SKM-1 treated with dmso at 0.1 percent for 144 hours (cell line): ENCODE measurements at regions not wholly inside any gene's neighbourhood (a gene's known extent, or its start where the extent isn't known, plus 50 kb on each side); places are given as distances from the start of the nearest gene placed in this dataset.
"Not testable (repeated sequence)": the region's sequence is repeated elsewhere in the genome, so short reads cannot be mapped to it uniquely, and the experiment has no call there.

Experiments
- DNase-seq: peaks from one replicate; lab custom pipeline; 2025; ENCODE audit not compliant: unreplicated experiment; lab: John Stamatoyannopoulos, UW

DNA sequence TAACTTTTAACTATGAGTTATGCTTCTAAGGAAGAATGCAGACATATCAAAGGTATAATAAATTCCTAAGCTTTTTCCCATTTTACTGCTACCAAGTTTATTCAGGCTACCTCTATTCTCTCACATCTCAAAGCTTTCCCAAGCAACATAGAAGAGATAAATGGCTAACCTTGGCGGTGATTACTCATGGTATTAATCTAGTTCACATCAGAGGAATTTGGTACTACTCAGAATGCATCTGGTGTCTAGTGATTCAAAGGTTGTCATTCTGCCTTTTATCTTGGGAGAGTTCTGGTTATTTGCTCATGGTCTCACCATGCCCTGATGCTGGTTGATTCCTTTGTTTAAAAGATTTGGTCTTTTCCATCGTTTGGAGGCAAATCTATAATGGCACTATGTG, 182.7 kb downstream of the TAF11L14 start:
- DNase-seq = no peak

DNA sequence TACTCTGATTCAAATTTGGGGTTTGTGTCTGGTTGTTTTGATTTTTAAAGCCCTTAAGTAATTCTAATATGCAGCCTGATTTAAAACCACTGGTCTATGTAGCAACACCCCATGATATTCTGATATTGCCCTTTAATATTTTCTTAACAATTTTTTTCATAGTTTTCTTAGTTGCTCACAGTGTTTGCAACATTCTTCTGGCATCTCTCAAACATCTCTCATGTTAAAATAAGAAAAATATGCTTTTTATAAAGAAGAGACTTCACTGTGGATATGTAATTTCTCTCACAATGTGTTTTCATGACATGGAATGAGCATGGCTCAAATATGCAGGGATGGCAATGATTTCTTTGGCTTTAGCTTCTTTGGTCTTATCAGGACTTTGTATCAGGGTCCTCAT, 183.7 kb downstream of the TAF11L14 start:
- no peak for DNase-seq

DNA sequence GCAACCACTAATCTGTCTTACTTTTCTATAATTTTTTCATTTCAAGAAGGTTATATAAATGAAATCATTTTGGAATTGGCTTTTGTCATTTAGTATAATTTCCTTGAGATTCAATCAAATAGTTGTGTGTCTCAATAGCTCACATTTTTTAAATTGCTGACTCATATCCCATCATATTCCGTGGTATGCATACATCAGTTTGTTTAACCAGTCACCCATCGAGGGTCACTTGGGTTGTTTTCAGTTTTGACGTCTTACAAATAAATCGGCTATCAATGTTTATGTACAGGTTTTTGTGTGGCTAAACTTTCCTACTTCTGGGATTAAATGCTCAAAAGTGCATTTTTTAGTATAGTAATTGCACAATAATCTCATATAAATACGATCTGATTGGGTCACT, 185.5 kb downstream of the TAF11L14 start:
- no peak for DNase-seq

DNA sequence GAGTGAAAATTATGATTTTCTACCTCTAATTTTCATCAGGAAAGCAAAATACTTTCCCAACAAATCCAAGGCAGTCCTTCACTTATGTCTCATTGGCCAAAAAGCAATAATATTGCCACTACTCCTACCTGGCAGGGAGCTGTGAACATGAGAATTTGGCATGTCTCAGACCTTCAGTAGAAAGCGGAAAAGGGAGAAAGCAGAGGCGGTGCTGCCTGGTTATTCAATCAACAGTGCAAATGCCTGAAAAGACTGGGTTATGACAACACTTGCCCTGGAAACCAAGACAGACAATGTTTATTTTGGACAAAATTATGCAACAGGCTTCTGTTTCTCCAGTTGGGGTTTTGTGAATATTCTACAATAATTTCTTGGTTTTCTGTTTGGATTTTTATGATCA, 194.4 kb downstream of the TAF11L14 start:
- no peak for DNase-seq

DNA sequence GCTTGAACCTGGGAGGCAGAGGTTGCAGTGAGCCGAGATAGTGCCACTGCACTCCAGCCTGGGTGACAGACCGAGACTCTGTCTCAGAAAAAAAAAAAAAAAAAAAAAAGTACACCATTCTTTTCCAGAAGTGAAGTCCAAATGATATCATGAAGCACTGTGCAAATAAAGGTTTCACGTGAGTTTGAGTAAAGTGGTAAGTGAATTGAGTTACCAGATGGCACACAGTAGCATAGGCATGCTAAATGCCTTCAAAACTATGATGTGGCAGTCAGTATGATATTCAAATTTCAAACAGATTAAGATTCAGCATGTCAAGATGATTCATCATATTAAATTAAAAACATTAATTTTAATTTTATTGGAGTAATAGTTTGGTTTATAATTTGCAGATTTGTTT, 195.2 kb downstream of the TAF11L14 start:
- DNase-seq = no peak

DNA sequence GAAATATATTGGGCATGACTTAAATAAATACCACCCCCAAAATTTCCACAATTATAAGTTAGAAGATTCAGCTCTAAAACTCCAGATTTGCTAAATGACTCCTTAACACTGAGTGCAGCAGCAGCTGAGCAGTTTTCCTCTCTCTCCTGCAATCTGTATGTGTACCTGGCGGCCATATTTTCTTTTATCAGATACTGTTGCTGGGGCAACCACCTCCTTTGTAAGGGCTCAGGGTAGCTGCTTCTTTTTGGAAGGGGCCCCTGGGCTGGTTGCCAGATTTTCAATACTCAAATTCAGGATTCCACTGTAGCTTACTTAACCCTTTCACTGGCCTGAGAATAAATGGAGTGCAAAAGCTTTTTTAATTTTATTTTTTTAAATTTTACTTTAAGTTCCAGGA, 197.0 kb downstream of the TAF11L14 start:
- no peak for DNase-seq

DNA sequence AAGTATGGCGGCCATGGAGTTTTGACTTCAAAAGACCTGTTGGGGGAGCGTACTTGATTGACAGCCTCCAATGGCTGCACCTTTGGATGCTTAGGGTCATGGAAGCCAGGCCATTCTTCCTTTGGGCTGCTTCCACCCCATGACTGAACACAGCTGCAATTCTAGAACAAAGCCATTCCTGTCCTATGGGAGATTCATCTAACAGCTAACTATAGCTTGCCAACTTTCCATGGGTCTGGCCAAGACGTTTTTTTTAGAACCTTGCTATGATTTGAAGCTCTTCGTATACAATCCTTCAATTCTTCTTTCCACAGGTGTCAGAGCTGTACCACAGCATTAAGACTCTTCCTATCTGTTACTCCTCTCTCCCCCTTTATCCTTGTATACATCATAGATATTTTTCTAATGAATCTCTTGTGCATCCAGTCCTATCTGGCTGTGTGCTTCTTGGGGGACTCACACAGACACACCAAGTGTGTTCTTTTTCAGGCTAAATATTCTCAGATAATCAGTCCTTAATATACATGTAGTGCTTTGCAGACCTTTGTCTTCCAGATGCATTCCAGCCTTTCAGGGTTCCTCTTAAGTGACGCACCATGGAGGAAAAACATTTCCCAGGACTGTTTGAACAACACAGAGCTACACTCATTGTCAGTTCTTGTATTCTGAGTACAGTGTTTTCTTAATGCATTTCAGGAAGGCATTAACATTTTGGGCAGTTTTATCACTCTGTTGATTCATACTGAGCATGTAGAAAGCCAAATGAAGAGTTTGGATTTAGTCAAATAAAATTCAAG, 198.9 kb downstream of the TAF11L14 start:
- DNase-seq = no peak

DNA sequence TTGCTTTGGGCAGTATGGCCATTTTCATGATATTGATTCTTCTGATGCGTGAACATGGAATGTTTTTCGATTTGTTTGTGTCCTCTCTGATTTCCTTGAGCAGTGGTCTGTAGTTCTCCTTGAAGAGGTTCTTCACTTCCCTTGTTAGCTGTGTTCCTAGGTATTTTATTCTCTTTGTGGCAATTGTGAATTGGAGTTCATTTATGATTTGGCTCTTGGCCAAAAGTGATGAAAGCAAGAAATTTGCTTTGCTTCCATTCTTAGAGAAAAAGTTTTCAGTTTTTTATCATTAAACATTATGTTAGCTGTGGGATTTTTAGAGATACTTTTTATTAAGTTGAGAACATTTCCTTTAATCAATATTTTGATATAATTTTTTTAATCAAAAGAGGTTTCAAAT, 203.5 kb downstream of the TAF11L14 start:
- DNase-seq = no peak

DNA sequence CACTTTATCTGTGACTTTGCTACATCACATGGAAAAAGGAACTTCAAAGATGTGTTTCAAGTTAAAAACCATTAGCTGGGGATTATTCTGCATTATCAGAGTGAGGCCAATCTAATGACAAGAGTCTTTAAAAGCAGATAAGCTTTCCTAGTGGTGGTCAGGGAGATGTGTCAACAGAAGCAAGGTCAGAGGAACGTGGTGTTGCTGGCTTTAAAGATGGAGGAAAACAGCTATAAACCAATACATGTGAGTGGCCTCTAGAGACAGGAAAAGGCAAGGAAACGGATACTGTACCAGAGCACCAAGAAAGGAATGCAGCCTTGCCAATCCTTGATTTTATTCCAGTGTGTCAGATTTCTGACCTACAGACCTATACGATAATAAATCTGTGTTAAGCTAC, 204.2 kb downstream of the TAF11L14 start:
- no peak for DNase-seq

DNA sequence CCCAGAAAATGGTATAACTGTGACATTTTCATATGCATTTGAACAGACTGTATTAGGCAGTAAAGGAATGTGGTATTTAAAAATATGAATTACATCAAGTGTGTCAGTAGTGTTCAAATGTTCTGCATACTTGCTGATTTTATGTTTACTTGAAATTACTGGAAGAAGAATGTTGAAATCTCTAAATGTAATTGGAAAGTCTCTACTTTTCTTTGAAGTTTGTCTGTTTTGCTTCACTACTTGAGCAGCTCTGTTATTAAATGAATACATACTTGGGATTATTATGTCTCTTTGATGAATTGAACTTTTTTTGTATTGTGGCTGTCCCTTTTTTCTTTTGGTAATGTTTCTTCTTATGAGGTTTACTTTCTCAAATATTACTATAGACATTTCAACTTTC, 205.6 kb downstream of the TAF11L14 start:
- DNase-seq = no peak

DNA sequence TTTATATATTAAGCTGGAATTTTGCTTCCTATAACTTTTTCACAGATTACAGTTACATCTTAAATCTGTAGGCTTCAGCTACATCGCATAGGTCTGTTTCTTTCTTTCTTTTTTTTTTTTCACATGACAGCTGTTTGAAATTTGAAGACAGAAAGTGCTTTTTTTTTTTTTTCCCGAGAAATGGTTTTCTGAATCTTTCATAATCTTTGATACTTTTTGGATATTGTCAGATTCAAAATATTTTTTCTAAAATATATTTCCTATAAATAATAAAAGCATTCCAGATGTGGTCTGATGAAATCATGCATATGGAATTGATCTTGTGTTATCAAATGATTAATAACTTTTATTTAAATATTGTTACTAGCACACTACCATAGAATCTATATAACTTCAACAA, 212.2 kb downstream of the TAF11L14 start:
- DNase-seq = no peak

DNA sequence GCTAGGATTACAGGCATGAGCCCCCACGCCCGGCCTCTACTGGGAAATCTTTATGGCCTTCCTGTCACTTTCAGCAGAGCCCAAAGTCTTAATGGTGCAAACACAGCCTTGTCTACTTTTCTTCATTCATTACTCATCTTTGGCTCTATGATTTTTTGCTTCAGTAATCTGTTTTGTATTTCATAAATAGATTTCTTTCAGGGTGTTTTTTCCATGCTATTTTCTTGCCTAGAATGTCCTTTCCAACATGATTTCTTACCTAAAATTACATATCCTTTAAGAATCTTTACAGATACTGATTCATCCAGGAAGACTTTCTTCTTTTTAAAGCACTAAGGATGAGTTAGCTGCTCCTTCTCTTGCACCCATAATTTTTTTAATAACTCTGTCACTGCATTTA, 213.0 kb downstream of the TAF11L14 start:
- no peak for DNase-seq

DNA sequence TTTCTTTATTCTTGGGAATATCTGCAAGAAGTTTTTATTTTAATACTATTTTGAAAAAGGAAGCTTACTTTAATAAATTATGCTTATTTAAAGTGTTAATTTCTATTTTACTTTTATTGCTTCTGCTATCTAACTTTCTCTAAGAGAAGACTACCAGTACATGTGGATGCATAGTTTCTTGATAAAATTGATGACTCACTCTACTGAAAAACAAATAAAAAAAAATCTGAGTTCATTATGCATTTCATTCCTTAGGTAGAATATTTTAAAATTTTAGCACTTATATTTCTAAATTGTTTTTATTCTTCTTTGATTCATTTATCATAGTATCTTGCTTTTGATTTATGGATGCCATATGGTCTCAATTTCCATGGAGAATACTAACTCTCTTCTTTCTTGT, 217.9 kb downstream of the TAF11L14 start:
- DNase-seq = no peak

DNA sequence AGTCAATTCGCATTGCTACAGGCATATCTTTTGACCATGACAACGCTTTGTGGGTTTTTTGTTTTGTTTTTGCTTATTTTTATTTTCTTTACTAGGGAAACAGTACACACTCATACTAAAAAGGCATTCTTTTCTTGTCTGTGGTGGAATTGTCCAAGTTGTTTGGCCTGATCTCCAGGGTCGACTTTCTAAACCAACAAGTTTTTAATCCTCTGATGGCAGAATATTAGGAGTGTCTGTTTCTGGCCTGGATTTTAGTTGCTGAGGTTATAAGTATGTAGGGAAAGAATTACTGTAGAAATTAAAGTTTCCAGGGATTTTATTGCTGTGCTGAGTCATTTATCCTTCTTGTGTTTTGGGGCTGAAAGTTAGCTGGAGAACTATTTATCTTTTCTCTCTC, 218.5 kb downstream of the TAF11L14 start:
- no peak for DNase-seq

DNA sequence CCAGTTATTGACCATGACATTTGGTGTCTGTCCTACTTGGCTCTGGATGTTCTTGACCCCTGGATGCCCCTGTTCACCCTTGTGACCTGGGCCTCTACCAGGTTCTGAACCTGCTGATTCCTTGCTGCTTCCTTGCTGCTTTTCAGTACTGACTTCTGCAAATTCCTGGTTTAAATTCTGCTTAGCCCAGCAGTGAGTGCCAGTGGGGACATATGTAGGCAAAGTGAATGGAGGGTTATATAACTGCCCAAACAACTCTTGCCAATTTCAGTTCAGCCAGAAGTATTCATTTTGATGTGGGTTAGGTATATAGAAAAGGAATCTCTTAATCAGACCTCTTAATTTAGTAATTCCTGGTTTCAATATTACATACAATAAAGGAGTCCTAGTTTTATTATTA, 220.6 kb downstream of the TAF11L14 start:
- no peak for DNase-seq

DNA sequence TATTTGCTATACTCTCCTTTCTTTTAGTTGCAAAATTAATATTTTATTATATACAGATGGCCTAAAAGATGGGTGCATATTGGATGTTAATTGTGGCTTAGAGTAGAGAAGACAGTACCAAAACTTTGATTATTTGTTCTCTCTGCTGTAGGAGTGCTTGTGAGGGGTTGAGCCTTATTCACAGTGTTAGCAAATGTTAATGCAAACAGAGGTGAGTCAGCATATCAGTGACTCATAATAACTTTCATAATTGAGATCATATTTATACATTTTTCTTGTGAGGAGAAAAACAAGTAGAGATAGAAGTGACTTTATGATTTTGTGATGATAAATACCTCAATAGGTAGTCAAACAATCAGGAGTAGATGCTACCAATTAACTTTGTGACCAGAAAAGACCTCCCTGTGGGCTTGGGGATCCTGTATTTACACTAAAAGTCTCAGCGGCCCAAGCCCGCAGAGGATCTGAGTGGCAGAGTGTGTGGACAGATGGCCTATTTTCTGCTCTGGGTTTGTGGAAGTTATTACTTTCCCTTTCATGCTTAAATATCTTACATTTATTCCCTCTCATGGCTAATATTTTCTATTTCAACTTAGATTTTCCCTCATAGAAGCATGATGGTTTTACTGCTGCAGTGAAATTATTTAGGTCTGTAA, 226.5 kb downstream of the TAF11L14 start:
- DNase-seq = no peak

DNA sequence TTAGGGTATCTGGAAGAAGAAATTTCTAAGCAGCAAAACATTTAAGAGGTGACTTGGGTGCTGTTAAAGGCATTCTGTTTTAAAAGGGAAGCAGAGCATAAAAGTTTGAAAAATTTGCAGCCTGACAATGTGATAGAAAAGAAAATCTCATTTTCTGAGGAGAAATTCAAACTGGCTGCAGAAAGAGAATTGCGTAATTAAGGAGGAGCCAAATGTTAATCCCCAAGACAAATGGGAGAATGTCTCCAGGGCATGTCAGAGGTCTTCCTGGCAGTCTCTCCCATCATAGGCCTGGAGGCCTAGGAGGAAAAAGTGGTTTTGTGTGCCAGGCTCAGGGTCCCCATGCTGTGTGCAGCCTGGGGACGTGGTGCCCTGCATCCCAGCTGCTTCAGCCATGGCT, 230.6 kb downstream of the TAF11L14 start:
- not testable (repeated sequence) for DNase-seq

DNA sequence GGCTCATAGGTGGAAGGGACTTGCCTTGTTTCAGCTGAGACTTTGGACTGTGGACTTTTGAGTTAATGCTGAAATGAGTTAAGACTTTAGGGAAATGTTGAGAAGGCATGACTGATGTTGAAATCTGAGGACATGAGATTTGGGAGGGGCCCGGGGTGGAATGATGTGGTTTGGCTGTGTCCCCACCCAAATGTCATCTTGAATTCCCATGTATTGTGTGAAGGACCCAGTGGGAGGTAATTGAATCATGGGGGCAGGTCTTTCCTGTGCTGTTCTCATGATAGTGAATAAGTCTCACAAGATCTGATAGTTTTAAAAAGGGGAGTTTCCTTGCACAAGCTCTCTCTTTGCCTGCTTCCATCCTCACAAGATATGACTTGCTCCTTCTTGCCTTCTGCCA, 231.7 kb downstream of the TAF11L14 start:
- DNase-seq = not testable (repeated sequence)

DNA sequence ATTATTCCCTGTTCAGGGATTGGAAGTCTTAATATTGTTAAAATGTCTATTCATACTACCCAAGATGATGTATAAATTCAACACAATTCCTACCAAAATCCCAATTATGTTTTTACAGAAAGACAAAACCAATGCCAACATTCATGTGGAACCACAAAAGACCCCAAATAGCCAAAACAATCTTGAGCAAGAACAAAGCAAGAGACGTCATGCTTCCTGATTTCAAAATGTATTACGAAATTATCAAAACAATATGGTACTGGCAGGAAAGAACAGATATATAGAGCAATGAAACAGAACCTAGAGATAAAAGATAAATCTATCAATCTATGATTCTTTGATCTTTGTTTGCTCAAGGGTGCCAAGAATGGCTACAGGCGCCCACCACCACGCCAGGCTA, 237.9 kb downstream of the TAF11L14 start:
- no peak for DNase-seq

DNA sequence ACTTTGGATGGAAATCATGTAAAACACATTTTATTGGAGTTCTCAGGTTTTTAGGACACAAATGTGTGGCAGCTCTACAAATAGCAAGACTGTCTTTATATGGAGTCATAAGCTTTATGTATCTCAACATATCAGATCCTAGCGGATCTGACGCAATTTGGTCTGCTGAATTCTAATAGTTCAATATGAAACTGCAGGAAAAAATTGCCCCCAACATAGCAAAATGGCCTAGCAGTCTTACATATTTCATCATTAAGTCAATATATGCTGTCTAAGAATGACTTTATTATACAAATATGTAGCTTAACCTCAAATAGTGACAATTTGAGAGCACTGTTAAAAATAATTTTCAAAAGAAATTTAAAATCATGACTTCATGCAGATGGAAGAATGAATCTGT, 244.3 kb downstream of the TAF11L14 start:
- no peak for DNase-seq

DNA sequence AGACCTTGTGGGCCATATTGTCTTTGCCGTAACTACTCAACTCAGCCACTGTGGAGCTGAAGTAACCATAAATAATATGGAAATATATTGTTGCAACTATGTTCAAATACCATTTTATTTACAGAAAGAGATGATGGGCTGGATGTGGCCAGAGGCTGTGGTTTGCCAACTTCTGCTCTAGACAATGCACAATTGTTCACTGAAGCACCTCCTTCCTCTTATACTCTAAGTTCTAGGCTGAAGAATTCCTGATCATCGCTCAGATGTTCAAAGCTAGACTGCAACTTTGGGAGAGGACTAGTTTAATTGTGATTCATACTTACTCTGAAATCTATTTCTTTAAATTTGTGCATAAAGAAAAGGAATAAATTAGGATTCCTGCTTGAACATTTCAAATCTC, 245.0 kb downstream of the TAF11L14 start:
- no peak for DNase-seq

DNA sequence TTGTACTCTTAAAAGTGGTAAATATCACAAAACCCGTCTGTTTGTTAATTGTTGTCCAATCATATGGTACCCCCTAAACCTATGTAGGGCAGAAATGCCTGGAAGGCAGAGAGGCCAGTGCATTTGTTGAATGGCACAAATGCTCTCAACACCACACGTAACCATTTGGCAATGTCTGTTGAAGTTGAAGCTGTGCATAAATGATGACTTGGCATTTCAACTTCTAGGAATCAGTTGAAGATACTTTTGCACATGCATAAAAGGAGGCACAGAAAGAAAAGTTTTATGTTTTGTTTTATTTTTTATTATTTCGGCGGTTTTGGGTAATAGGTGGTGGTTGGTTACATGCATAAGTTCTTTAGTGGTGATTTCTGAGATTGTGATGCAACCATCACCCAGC, 246.6 kb downstream of the TAF11L14 start:
- no peak for DNase-seq
